HCT116 (cell line): ENCODE measurements at regions not wholly inside any gene's neighbourhood (a gene's known extent, or its start where the extent isn't known, plus 50 kb on each side); places are given as distances from the start of the nearest gene placed in this dataset.

Experiments used
- ATAC-seq: fragments of 200-7000 bp; cut with Tn5 transposase; 2 replicates; pipeline ENCODE4 v1.9.1; 2020; ENCODE audit warnings: mild to moderate bottlenecking, moderate library complexity
- BruUV-seq: library from RNA; stranded (reverse); fragments of 400-500 nt; replicated peaks from 2 replicates; lab custom pipeline; 2021; lab: Mats Ljungman, UMichigan
- CTCF ChIA-PET: fragments of 300-600 bp; sonication (Branson Sonifier 250); formaldehyde crosslinking; loops from one replicate; lab custom pipeline; 2021; ENCODE audit warnings: antibody characterized with exemption; lab: Charles Lee
- POLR2A ChIA-PET: fragments of 300-600, 350-600 bp; sonication (Branson Sonifier 250); formaldehyde crosslinking; loops from one replicate; lab custom pipeline; 2021; ENCODE audit warnings: antibody characterized with exemption; lab: Charles Lee
- RAD21 ChIA-PET, 2 experiments: fragments of 300-600 bp; sonication (Branson Sonifier 250); formaldehyde crosslinking; loops; one replicate each; lab custom pipeline; 2023; ENCODE audit warnings: low total read pairs in 2 of 2; ENCODE audit not compliant: uncharacterized antibody in 2 of 2, unreplicated experiment in 2 of 2, low non-redundant PET in 1 of 2; lab: Charles Lee
- DNase-seq: peaks from one replicate; pipeline ENCODE4 v3.0.0-alpha.2; 2010; ENCODE audit warnings: low read depth, low spot score
- H2AFZ ChIP-seq: fragments of 200-600 bp; shearing (Covaris generic), sonication (generic); 2 replicates; pipeline ENCODE4 v1.6.1; 2017; ENCODE audit warnings: low read depth, mixed run types, mixed read lengths, antibody characterized with exemption, low read length; ENCODE audit not compliant: poor library complexity, severe bottlenecking
- H3K27ac ChIP-seq: 2 replicates; pipeline ENCODE4 v1.5.1; 2012; ENCODE audit warnings: low read depth, low read length
- H3K27me3 ChIP-seq: fragments of 200-600 bp; sonication (generic); 2 replicates; pipeline ENCODE4 v1.6.1; 2016; ENCODE audit warnings: mixed run types, low read length, mixed read lengths; ENCODE audit not compliant: insufficient read depth
- H3K36me3 ChIP-seq, 2 experiments: fragments of 200-500 bp in 1 of 2; fragments of 200-600 bp in 1 of 2; sonication (Bioruptor generic) in 1 of 2; sonication (generic) in 1 of 2; 2 replicates each; pipeline versions ENCODE4 v1.5.1 to v1.6.1; 2014 to 2016; ENCODE audit warnings: low read length in 2 of 2, inconsistent platforms in 1 of 2, mixed read lengths in 1 of 2, mixed run types in 1 of 2; ENCODE audit not compliant: insufficient read depth in 2 of 2, control insufficient read depth in 1 of 2
- H3K4me1 ChIP-seq, 2 experiments: fragments of 200-600 bp in 1 of 2; sonication (generic) in 1 of 2; 2 replicates each; pipeline versions ENCODE4 v1.5.1 to v1.6.1; 2012 to 2017; ENCODE audit warnings: low read length in 2 of 2, inconsistent platforms in 1 of 2, mild to moderate bottlenecking in 1 of 2, mixed read lengths in 1 of 2, mixed run types in 1 of 2, moderate library complexity in 1 of 2; ENCODE audit not compliant: insufficient read depth in 2 of 2, control insufficient read depth in 1 of 2
- H3K4me2 ChIP-seq: fragments of 200-600 bp; sonication (generic); 2 replicates; pipeline ENCODE4 v1.6.1; 2017; ENCODE audit warnings: mixed run types, low read length, mixed read lengths
- H3K4me3 ChIP-seq, 2 experiments: fragments of 200-600 bp in 1 of 2; sonication (generic) in 1 of 2; replicated peaks in 1 of 2; 2 replicates each; pipeline ENCODE4 v1.5.1; 2011 to 2016; ENCODE audit warnings: low read length in 2 of 2, control low read depth in 1 of 2, low read depth in 1 of 2, mild to moderate bottlenecking in 1 of 2, mixed read lengths in 1 of 2, mixed run types in 1 of 2
- H3K79me2 ChIP-seq: fragments of 200-600 bp; sonication (generic); 2 replicates; pipeline ENCODE4 v1.6.1; 2017; ENCODE audit warnings: mild to moderate bottlenecking, mixed run types, low read length, moderate library complexity, mixed read lengths; ENCODE audit not compliant: insufficient read depth
- H3K9ac ChIP-seq: fragments of 200-600 bp; sonication (generic); 2 replicates; pipeline ENCODE4 v1.6.1; 2016; ENCODE audit warnings: low read length, mixed read lengths
- H3K9me2 ChIP-seq: fragments of 200-600 bp; sonication (generic), shearing (Covaris generic); 2 replicates; pipeline ENCODE4 v1.6.1; 2017; ENCODE audit warnings: mixed run types, mild to moderate bottlenecking, moderate library complexity; ENCODE audit not compliant: insufficient read depth
- H3K9me3 ChIP-seq, 2 experiments: fragments of 200-500 bp in 1 of 2; fragments of 200-600 bp in 1 of 2; sonication (Bioruptor generic) in 1 of 2; sonication (generic) in 1 of 2; 2 replicates each; pipeline ENCODE4 v1.6.1; 2014 to 2017; ENCODE audit warnings: low read length in 2 of 2, mixed read lengths in 2 of 2, inconsistent platforms in 1 of 2, low read depth in 1 of 2, mild to moderate bottlenecking in 1 of 2, mixed run types in 1 of 2, moderate library complexity in 1 of 2; ENCODE audit not compliant: control insufficient read depth in 1 of 2, insufficient read depth in 1 of 2
- H4K20me1 ChIP-seq: fragments of 200-600 bp; sonication (generic), shearing (Covaris generic); 2 replicates; pipeline ENCODE4 v1.6.1; 2017; ENCODE audit warnings: mixed run types, mild to moderate bottlenecking, moderate library complexity; ENCODE audit not compliant: insufficient read depth
- CBX3 ChIP-seq: IDR thresholded peaks from 2 replicates; pipeline ENCODE4 v1.6.1; 2012; ENCODE audit warnings: low read depth
- CEBPB ChIP-seq: IDR thresholded peaks from 2 replicates; pipeline ENCODE4 v1.6.1; 2012; ENCODE audit warnings: low read depth
- EGR1 ChIP-seq: IDR thresholded peaks from 2 replicates; pipeline ENCODE4 v1.6.1; 2012; ENCODE audit warnings: low read depth
- ELF1 ChIP-seq: IDR thresholded peaks from 2 replicates; pipeline ENCODE4 v1.6.1; 2012; ENCODE audit warnings: low read depth, borderline replicate concordance
- EZH2phosphoT487 ChIP-seq: fragments of 200-600 bp; IDR thresholded peaks from 2 replicates; pipeline ENCODE4 v1.6.1; 2018; ENCODE audit warnings: antibody characterized with exemption, borderline replicate concordance
- FOSL1 ChIP-seq: IDR thresholded peaks from 2 replicates; pipeline ENCODE4 v1.6.1; 2012; ENCODE audit warnings: low read depth
- JUND ChIP-seq: IDR thresholded peaks from 2 replicates; pipeline ENCODE4 v1.6.1; 2012
- POLR2A ChIP-seq: IDR thresholded peaks from 2 replicates; pipeline ENCODE4 v1.7.0; 2011; ENCODE audit warnings: borderline replicate concordance; ENCODE audit not compliant: insufficient read depth, insufficient read length; ENCODE audit errors: extremely low read depth
- POLR2AphosphoS5 ChIP-seq: IDR thresholded peaks from 2 replicates; pipeline ENCODE4 v1.6.1; 2011; ENCODE audit warnings: mild to moderate bottlenecking, low read depth, low read length, moderate library complexity
- SIN3A ChIP-seq: IDR thresholded peaks from 2 replicates; pipeline ENCODE4 v1.6.1; 2012; ENCODE audit warnings: low read depth
- SP1 ChIP-seq: IDR thresholded peaks from 2 replicates; pipeline ENCODE4 v1.6.1; 2012; ENCODE audit warnings: low read depth
- TCF7L2 ChIP-seq: IDR thresholded peaks from 2 replicates; pipeline ENCODE4 v1.7.0; 2011; ENCODE audit warnings: borderline replicate concordance, inconsistent platforms; ENCODE audit not compliant: insufficient read depth, insufficient read length; ENCODE audit errors: extremely low read depth
- YY1 ChIP-seq: IDR thresholded peaks from 2 replicates; pipeline ENCODE4 v1.6.1; 2011; ENCODE audit warnings: low read length, low read depth, moderate library complexity, mild to moderate bottlenecking; ENCODE audit not compliant: insufficient replicate concordance; ENCODE audit errors: extremely low read depth
- ZBTB33 ChIP-seq: IDR thresholded peaks from 2 replicates; pipeline ENCODE4 v1.6.1; 2011; ENCODE audit warnings: mild to moderate bottlenecking, low read length, moderate library complexity; ENCODE audit not compliant: insufficient replicate concordance; ENCODE audit errors: extremely low read depth
- ZFX ChIP-seq: fragments of 450-650 bp; IDR thresholded peaks from 2 replicates; pipeline ENCODE4 v1.6.1; 2017
- intact Hi-C: fragments of 100-400 bp; cut with micrococcal nuclease; formaldehyde crosslinking; loops from 2 replicates; pipeline ENCODE4 v1.10.0; 2022
- TF ChIP-seq, protein P1 (sequence below): IDR thresholded peaks from 2 replicates; pipeline ENCODE4 v1.6.1; 2012

DNA sequence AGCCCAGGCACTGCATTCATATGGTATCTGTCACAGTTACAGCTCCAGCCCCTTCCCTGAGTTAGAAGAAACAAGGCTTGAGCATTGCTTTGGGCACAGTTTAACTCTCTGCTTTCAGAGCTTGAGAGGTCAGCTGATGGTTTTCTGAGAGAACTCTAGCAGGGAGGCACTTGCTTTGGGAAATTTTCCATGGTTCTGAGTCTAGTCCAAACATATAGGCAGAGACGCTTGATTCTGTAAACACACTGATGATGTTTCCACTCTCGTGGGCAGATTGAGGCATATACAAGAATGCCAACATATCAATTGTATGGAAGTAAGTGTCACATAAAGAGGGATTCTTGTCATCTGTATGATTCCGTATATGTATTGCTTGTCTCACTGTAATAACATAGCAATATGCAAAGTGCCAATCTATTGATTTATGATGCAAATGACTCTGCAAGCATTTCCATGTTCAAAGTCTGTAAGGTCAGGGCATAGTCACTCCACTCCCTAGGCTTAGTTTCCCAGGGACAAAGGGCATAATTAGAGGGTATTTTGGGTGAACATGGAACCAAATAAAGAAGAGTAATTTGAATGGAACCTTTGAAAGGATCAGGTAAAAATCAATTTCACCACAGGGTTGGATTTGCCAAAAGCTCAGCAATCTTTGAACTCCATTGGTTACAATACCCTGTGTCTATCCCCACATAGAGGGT is 239.0 kb downstream of the INHBA start:
- H3K9ac ChIP-seq, result no peak overlapping the region
- H3K27me3 ChIP-seq, result no peaks in the 10 kb centered on the region
- H3K4me2 ChIP-seq, result no peak overlapping the region
- no peaks in the 10 kb centered on the region; a peak in 1 of 4 replicates for H3K9me3 ChIP-seq
- H3K27ac ChIP-seq, result no peak overlapping the region
- H3K36me3 ChIP-seq, result no peaks in the 10 kb centered on the region
- H3K4me1 ChIP-seq, result no peaks in the 10 kb centered on the region
- no peaks in the 10 kb centered on the region for H3K79me2 ChIP-seq
- intact Hi-C loops, result no loop called here
- ChIA-PET RAD21 (no interaction called here), CTCF (no interaction called here), POLR2A (no interaction called here)
- BruUV-seq, result no TSS peak
- no peak overlapping the region for H3K4me3 ChIP-seq
- ATAC-seq (no peak), DNase-seq (no peak)
- no peaks in the 10 kb centered on the region for H3K9me2 ChIP-seq
- TF ChIP-seq JUND (no peak), POLR2AphosphoS5 (no peak), SP1 (no peak), SIN3A (no peak), ELF1 (no peak), TCF7L2 (no peak), YY1 (no peak), EGR1 (no peak), ZFX (no peak), POLR2A (no peak), CEBPB (no peak), FOSL1 (no peak), ZBTB33 (no peak), CBX3 (no peak), EZH2phosphoT487 (no peak)
- TF ChIP-seq, protein P1, sequence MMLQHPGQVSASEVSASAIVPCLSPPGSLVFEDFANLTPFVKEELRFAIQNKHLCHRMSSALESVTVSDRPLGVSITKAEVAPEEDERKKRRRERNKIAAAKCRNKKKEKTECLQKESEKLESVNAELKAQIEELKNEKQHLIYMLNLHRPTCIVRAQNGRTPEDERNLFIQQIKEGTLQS, result no peak
- H2AFZ ChIP-seq, result no peak overlapping the region
- no peaks in the 10 kb centered on the region for H4K20me1 ChIP-seq
